ENCODE measurements at regions not wholly inside any gene's neighbourhood (a gene's known extent, or its start where the extent isn't known, plus 50 kb on each side); places are given as distances from the start of the nearest gene placed in this dataset.

GRCh38 chr12:130280742-130281141, 56.9 kb upstream of the PIWIL1 start:
- no peak overlapping the region for H3K4me3 ChIP-seq
- peaks cover 0 to 19% (median 6%) of the 10 kb centered on the region in 8 donors for H3K9me3 ChIP-seq
- H3K27me3 ChIP-seq (replicated peaks in 1 of 7), result peaks cover 0 to 10% (median 0%) of the 10 kb centered on the region in 7 donors
- no peak for TF ChIP-seq POLR2AphosphoS5 (IDR thresholded peaks at IDR 0.05)
- no peak for TF ChIP-seq POLR2A (IDR thresholded peaks at IDR 0.05)
- no peak for TF ChIP-seq CTCF (IDR thresholded peaks at IDR 0.05 in 8 of 11, conservative IDR thresholded peaks at IDR 0.05 in 3 of 11)
- intact Hi-C loops (cut with DNase I; ENCODE audit: low total_unique reads), result no loop called here
- H3K27ac ChIP-seq, result no peak overlapping the region
- no peaks in the 10 kb centered on the region for H3K36me3 ChIP-seq
- 79 to 88% (median 84%) methylated on average over 11 of the region's 11 CpGs for WGBS, 5 donors
- H3K4me1 ChIP-seq, result peaks cover 0 to 2% (median 0%) of the 10 kb centered on the region in 6 donors
- no peak for DNase-seq

GRCh38 chr12:130281153-130281799, 56.4 kb upstream of the PIWIL1 start:
- Histone ChIP-seq H3K27me3 (replicated peaks in 1 of 7) (peaks cover 0 to 6% (median 0%) of the 10 kb centered on the region in 7 donors), H3K9me3 (peaks cover 0 to 19% (median 6%) of the 10 kb centered on the region in 8 donors), H3K27ac (no peak overlapping the region), H3K36me3 (no peaks in the 10 kb centered on the region), H3K4me3 (no peak overlapping the region), H3K4me1 (peaks cover 0 to 2% (median 0%) of the 10 kb centered on the region in 6 donors)
- intact Hi-C loops (cut with DNase I; ENCODE audit: low total_unique reads), result no loop called here
- 47 to 54% (median 50%) methylated on average over 30 of the region's 30 CpGs for WGBS, 5 donors
- DNase-seq, result no peak
- TF ChIP-seq POLR2A (IDR thresholded peaks at IDR 0.05), result no peak
- TF ChIP-seq POLR2AphosphoS5 (IDR thresholded peaks at IDR 0.05), result no peak
- peak in 9 of 11 experiments; percentile 17 to 71 (median 53) for TF ChIP-seq CTCF (IDR thresholded peaks at IDR 0.05 in 8 of 11, conservative IDR thresholded peaks at IDR 0.05 in 3 of 11)

GRCh38 chr12:130286041-130286440, 51.6 kb upstream of the PIWIL1 start:
- no peak overlapping the region for H3K4me3 ChIP-seq
- peaks cover 0 to 1% (median 0%) of the 10 kb centered on the region in 6 donors for H3K4me1 ChIP-seq
- intact Hi-C loops (cut with DNase I; ENCODE audit: low total_unique reads), result no loop called here
- 46 to 70% (median 54%) methylated on average over 8 of the region's 8 CpGs for WGBS, 5 donors
- H3K27ac ChIP-seq, result no peak overlapping the region
- peaks cover 0 to 32% (median 10%) of the 10 kb centered on the region in 8 donors for H3K9me3 ChIP-seq
- H3K36me3 ChIP-seq, result no peaks in the 10 kb centered on the region
- TF ChIP-seq CTCF (IDR thresholded peaks at IDR 0.05 in 8 of 11, conservative IDR thresholded peaks at IDR 0.05 in 3 of 11) (no peak), POLR2AphosphoS5 (IDR thresholded peaks at IDR 0.05) (no peak), POLR2A (IDR thresholded peaks at IDR 0.05) (no peak)
- no peak for DNase-seq
- H3K27me3 ChIP-seq (replicated peaks in 1 of 7), result peaks cover 0 to 10% (median 0%) of the 10 kb centered on the region in 7 donors

GRCh38 chr12:130286741-130287440, 50.8 kb upstream of the PIWIL1 start:
- no peaks in the 10 kb centered on the region for H3K4me1 ChIP-seq
- intact Hi-C loops (cut with DNase I; ENCODE audit: low total_unique reads), result no loop called here
- no peak for DNase-seq
- no peaks in the 10 kb centered on the region for H3K36me3 ChIP-seq
- TF ChIP-seq POLR2AphosphoS5 (IDR thresholded peaks at IDR 0.05) (no peak), POLR2A (IDR thresholded peaks at IDR 0.05) (no peak), CTCF (IDR thresholded peaks at IDR 0.05 in 8 of 11, conservative IDR thresholded peaks at IDR 0.05 in 3 of 11) (no peak)
- no peak overlapping the region for H3K27ac ChIP-seq
- 66 to 74% (median 69%) methylated on average over 14 of the region's 14 CpGs for WGBS, 5 donors
- H3K4me3 ChIP-seq, result no peak overlapping the region
- peaks cover 0 to 39% (median 15%) of the 10 kb centered on the region in 8 donors for H3K9me3 ChIP-seq
- peaks cover 0 to 10% (median 0%) of the 10 kb centered on the region in 7 donors for H3K27me3 ChIP-seq (replicated peaks in 1 of 7)

Data from spleen (tissue), 11 donors.